Gastrocnemius medialis (tissue), 4 donors: ENCODE measurements at regions not wholly inside any gene's neighbourhood (a gene's known extent, or its start where the extent isn't known, plus 50 kb on each side); places are given as distances from the start of the nearest gene placed in this dataset.

Experiments
- ATAC-seq, 2 donors: fragments of 150-250 bp; one replicate each; pipeline ENCODE4 v1.9.1; 2016
- DNase-seq, 2 donors: peaks; one replicate each; pipeline ENCODE4 v3.0.0-alpha.2; 2019
- H3K27ac ChIP-seq, 4 donors: fragments of 200-600 bp; sonication (generic); 1 replicate in 1 of 4; 2 replicates in 3 of 4; pipeline ENCODE4 v1.5.1; 2016 to 2018; ENCODE audit warnings: mild to moderate bottlenecking in 2 of 4, moderate library complexity in 1 of 4
- H3K27me3 ChIP-seq, 3 donors: fragments of 200-600 bp; sonication (generic) in 2 of 3; 1 replicate in 1 of 3; 2 replicates in 2 of 3; pipeline versions ENCODE4 v1.5.1 to v1.6.0; 2016 to 2019; ENCODE audit warnings: mild to moderate bottlenecking in 1 of 3, moderate library complexity in 1 of 3
- H3K36me3 ChIP-seq, 2 donors: fragments of 200-600 bp; sonication (generic) in 1 of 2; one replicate each; pipeline ENCODE4 v1.5.1; 2017 to 2018
- H3K4me1 ChIP-seq, 2 donors: fragments of 200-600 bp; sonication (generic) in 1 of 2; one replicate each; pipeline ENCODE4 v1.5.1; 2016 to 2017; ENCODE audit warnings: mild to moderate bottlenecking in 2 of 2
- H3K4me3 ChIP-seq, 4 donors: fragments of 200-600 bp; sonication (generic) in 3 of 4; 1 replicate in 1 of 4; 2 replicates in 3 of 4; pipeline ENCODE4 v1.5.1; 2016 to 2019; ENCODE audit warnings: mild to moderate bottlenecking in 2 of 4
- H3K9me3 ChIP-seq, 3 donors: fragments of 200-600 bp; sonication (generic) in 2 of 3; 1 replicate in 1 of 3; 2 replicates in 2 of 3; pipeline ENCODE4 v1.5.1; 2016 to 2019
- POLR2A ChIP-seq, 2 donors: fragments of 450-650 bp; IDR thresholded peaks; one replicate each; pipeline ENCODE4 v1.6.1; 2017; ENCODE audit warnings: antibody characterized with exemption in 2 of 2, mild to moderate bottlenecking in 2 of 2, moderate library complexity in 2 of 2
- in situ Hi-C, 4 donors: fragments of 200-750 bp; cut with MboI; loops; one replicate each; pipeline versions ENCODE4 v1.15.0 to v1.8.0; 2017; ENCODE audit warnings: low sequenced_read_pairs in 4 of 4
- intact Hi-C: fragments of 100-400 bp; cut with DNase I; formaldehyde crosslinking; loops from one replicate; pipeline ENCODE4 v1.15.1; 2023; ENCODE audit warnings: low total_unique reads
- TF ChIP-seq, protein P1 (sequence below), 5 experiments: fragments of 450-650 bp in 3 of 5; fragments of 200-600 bp in 2 of 5; sonication (generic) in 2 of 5; IDR thresholded peaks in 4 of 5; conservative IDR thresholded peaks in 1 of 5; 1 replicate in 4 of 5; 2 replicates in 1 of 5; pipeline ENCODE4 v1.5.1; 2016 to 2019; ENCODE audit warnings: antibody characterized with exemption in 5 of 5, mild to moderate bottlenecking in 3 of 5, moderate library complexity in 3 of 5

DNA sequence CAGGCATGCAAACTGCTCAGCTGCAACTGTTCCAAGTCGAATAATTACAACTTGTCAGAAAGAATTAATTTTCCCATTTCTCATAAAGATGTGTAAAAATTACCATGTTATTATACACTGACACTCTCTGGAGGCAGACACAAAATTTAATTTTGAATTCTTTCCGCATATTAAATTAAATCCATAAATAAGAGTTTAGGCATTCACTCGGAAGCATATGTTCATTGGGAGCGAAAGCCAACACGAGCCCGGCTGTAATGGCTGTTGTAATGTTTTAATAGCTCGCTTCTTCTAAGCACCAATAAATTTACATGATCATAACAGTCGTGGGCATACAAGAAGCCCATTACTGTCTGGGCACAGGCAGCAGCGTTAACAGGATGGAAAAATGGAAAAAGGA, 189.6 kb upstream of the SOX5 start:
- in situ Hi-C loops, result no loop called here

DNA sequence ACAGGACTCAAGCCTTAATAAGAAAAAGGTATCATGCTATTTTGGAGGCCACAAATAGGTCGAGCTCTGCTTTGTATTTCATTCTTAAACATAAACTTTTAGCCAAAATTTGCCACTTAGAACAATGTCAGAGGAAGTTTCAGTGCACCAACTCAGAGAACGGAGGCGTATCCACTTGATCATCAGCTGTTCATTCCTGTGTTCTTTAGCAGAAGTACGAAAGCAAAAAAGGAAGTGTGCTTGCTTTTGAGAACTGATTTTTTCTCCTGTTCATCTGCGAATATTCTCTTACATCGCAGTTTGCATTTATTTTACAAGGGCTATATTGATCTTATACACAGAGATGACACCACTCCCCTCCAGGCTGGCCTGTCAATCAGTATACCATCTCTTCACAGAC, 188.6 kb upstream of the SOX5 start:
- no peaks in the 10 kb centered on the region for H3K36me3 ChIP-seq
- TF ChIP-seq, protein P1, sequence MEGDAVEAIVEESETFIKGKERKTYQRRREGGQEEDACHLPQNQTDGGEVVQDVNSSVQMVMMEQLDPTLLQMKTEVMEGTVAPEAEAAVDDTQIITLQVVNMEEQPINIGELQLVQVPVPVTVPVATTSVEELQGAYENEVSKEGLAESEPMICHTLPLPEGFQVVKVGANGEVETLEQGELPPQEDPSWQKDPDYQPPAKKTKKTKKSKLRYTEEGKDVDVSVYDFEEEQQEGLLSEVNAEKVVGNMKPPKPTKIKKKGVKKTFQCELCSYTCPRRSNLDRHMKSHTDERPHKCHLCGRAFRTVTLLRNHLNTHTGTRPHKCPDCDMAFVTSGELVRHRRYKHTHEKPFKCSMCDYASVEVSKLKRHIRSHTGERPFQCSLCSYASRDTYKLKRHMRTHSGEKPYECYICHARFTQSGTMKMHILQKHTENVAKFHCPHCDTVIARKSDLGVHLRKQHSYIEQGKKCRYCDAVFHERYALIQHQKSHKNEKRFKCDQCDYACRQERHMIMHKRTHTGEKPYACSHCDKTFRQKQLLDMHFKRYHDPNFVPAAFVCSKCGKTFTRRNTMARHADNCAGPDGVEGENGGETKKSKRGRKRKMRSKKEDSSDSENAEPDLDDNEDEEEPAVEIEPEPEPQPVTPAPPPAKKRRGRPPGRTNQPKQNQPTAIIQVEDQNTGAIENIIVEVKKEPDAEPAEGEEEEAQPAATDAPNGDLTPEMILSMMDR (IDR thresholded peaks at IDR 0.05 in 4 of 5, conservative IDR thresholded peaks at IDR 0.05 in 1 of 5), result no peak
- no peak for TF ChIP-seq POLR2A (IDR thresholded peaks at IDR 0.05)
- no peaks in the 10 kb centered on the region for H3K27me3 ChIP-seq
- no peak for ATAC-seq
- H3K27ac ChIP-seq, result no peak overlapping the region
- no peaks in the 10 kb centered on the region for H3K9me3 ChIP-seq
- H3K4me3 ChIP-seq, result no peak overlapping the region
- in situ Hi-C loops, result no loop called here
- DNase-seq, result no peak
- H3K4me1 ChIP-seq, result no peaks in the 10 kb centered on the region
- intact Hi-C loops, result no loop called here

More for the DNA sequence above, 189.6 kb upstream of the SOX5 start:
- Histone ChIP-seq H3K9me3 (no peaks in the 10 kb centered on the region), H3K4me1 (no peaks in the 10 kb centered on the region), H3K36me3 (no peaks in the 10 kb centered on the region), H3K27me3 (no peaks in the 10 kb centered on the region), H3K27ac (no peak overlapping the region), H3K4me3 (no peak overlapping the region)
- ATAC-seq (no peak), DNase-seq (no peak)
- intact Hi-C loops, result no loop called here
- TF ChIP-seq, protein P1 (IDR thresholded peaks at IDR 0.05 in 4 of 5, conservative IDR thresholded peaks at IDR 0.05 in 1 of 5), result no peak
- TF ChIP-seq POLR2A (IDR thresholded peaks at IDR 0.05), result no peak

DNA sequence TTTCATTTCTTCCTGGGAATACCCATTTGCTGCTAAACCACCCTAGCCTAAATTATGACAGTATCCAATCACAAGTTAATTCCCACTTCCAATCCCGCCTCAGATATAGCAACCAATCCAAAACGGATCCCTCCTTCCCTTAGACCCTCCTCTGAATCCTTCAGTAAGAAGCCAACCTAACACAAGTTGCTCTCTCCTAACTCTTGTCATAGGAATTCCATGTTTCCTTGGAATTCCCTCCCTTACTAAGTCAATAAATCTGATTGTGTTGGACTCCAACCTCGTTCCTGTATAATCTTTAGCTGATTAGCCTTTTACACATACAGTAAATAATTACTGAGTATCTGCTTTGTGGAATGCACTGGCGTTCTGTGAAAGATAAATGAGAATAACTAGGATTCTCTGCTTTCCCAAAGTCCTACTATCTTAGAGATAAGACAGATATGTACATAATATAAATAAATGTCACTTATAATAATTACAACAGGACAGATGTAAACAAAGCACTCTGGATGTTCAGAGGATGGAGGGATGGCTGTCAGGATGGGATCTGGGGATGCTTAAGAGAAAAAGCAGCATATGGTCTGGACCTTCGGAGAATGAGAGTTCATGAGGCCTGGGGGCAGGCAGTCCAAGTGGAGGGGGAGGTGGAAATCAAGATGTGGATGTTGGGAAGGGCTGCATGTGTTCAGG, 185.8 kb upstream of the SOX5 start:
- H3K4me1 ChIP-seq, result no peaks in the 10 kb centered on the region
- H3K9me3 ChIP-seq, result no peaks in the 10 kb centered on the region
- no peaks in the 10 kb centered on the region for H3K27me3 ChIP-seq
- H3K4me3 ChIP-seq, result no peak overlapping the region
- ATAC-seq, result no peak
- H3K27ac ChIP-seq, result no peak overlapping the region
- intact Hi-C loops, result no loop called here
- no peaks in the 10 kb centered on the region for H3K36me3 ChIP-seq
- in situ Hi-C loops, result no loop called here
- TF ChIP-seq, protein P1 (IDR thresholded peaks at IDR 0.05 in 4 of 5, conservative IDR thresholded peaks at IDR 0.05 in 1 of 5), result no peak
- no peak for TF ChIP-seq POLR2A (IDR thresholded peaks at IDR 0.05)
- no peak for DNase-seq

DNA sequence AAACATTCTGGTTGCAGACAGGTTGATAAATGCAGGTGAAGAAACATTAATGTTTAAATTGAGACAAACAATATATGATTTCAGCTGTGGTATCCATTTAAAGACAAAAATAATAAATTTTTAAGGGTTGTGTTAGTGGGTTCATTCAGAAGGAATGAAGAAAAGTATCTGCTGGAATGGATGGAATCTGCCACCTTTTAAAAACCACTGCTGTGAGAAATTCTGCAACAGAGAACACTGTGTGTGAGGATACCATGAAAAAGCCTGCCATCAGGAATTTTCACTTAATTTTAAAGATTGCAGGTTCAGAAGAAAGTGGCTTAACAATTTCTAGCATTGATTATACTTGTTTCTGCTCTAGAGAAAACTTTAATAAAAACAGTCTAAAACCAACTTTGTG, 184.6 kb upstream of the SOX5 start:
- in situ Hi-C loops (no loop called here), intact Hi-C loops (no loop called here)
- ATAC-seq (no peak), DNase-seq (no peak)
- H3K9me3 ChIP-seq, result no peaks in the 10 kb centered on the region
- TF ChIP-seq, protein P1 (IDR thresholded peaks at IDR 0.05 in 4 of 5, conservative IDR thresholded peaks at IDR 0.05 in 1 of 5), result no peak
- TF ChIP-seq POLR2A (IDR thresholded peaks at IDR 0.05), result no peak
- no peak overlapping the region for H3K4me3 ChIP-seq
- H3K36me3 ChIP-seq, result no peaks in the 10 kb centered on the region
- H3K27ac ChIP-seq, result no peak overlapping the region
- H3K27me3 ChIP-seq, result no peaks in the 10 kb centered on the region
- no peaks in the 10 kb centered on the region for H3K4me1 ChIP-seq

DNA sequence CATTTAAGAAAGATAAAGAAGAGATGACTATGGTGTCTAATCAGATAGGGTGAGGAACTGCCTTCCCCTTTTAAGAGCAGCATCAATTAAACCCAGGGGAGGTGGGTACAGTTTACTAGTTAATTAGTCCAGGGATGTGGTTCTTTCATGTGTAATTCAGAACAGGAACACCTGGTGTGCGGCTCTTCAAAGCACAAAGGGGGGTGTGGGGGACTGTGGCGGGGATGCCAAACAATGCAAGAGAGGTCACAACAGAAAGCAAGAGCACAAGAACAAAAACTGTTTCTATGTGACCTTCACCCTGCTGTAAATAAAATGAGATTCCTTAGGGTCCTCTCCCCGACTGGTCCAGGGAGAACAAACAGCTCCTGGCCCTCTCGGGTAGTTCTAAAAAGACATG, 183.9 kb upstream of the SOX5 start:
- H3K9me3 ChIP-seq, result no peaks in the 10 kb centered on the region
- no peak for ATAC-seq

More for the DNA sequence above, 183.9 kb upstream of the SOX5 start:
- intact Hi-C loops, result no loop called here
- Histone ChIP-seq H3K27me3 (no peaks in the 10 kb centered on the region), H3K27ac (no peak overlapping the region), H3K4me1 (no peaks in the 10 kb centered on the region), H3K4me3 (no peak overlapping the region), H3K36me3 (no peaks in the 10 kb centered on the region)
- DNase-seq, result no peak
- in situ Hi-C loops, result no loop called here
- TF ChIP-seq, protein P1 (IDR thresholded peaks at IDR 0.05 in 4 of 5, conservative IDR thresholded peaks at IDR 0.05 in 1 of 5), result no peak
- no peak for TF ChIP-seq POLR2A (IDR thresholded peaks at IDR 0.05)
